Ovary (tissue), 7 donors: ENCODE measurements at regions not wholly inside any gene's neighbourhood (a gene's known extent, or its start where the extent isn't known, plus 50 kb on each side); places are given as distances from the start of the nearest gene placed in this dataset.

Experiments
- DNase-seq, 5 donors: peaks; one replicate each; pipeline ENCODE4 v3.0.0-alpha.2; 2019 to 2020
- H3K27ac ChIP-seq, 2 donors: fragments of 200-600 bp; one replicate each; pipeline versions ENCODE4 v1.5.1 to v1.8.0; 2019 to 2022
- H3K27me3 ChIP-seq: fragments of 200-600 bp; one replicate; pipeline ENCODE4 v1.8.0; 2022
- H3K36me3 ChIP-seq: fragments of 200-600 bp; sonication (generic); one replicate; pipeline ENCODE4 v1.5.1; 2019
- H3K4me1 ChIP-seq: one replicate; pipeline ENCODE4 v1.8.1; 2013; ENCODE audit warnings: mild to moderate bottlenecking, moderate library complexity; ENCODE audit not compliant: insufficient read depth
- H3K4me3 ChIP-seq: fragments of 200-600 bp; sonication (generic); one replicate; pipeline ENCODE4 v1.5.1; 2017
- H3K9me3 ChIP-seq, 2 donors: fragments of 200-600 bp in 1 of 2; sonication (generic) in 1 of 2; one replicate each; pipeline versions ENCODE4 v1.5.1 to v1.8.1; 2013 to 2019; ENCODE audit warnings: mild to moderate bottlenecking in 1 of 2, moderate library complexity in 1 of 2
- EP300 ChIP-seq: sonication (generic); formaldehyde crosslinking; IDR thresholded peaks from one replicate; pipeline ENCODE4 v1.6.1; 2017; ENCODE audit warnings: antibody characterized with exemption
- POLR2A ChIP-seq: fragments of 450-650 bp; IDR thresholded peaks from one replicate; pipeline ENCODE4 v1.6.1; 2017; ENCODE audit warnings: antibody characterized with exemption, mild to moderate bottlenecking, moderate library complexity
- WGBS, 3 donors: extraction: QIAGEN DNeasy Blood & Tissue Kit in 1 of 3; methylation state at CpG; one replicate each; pipeline versions ENCODE4 v1.1.5 to v1.1.7; 2013 to 2017; 5-methylcytosine and 5-hydroxymethylcytosine counted together
- intact Hi-C, 4 donors: fragments of 100-400 bp; cut with DNase I; formaldehyde crosslinking; loops; one replicate each; pipeline versions ENCODE4 v1.11.0 to v1.15.1; 2022 to 2023
- TF ChIP-seq, protein P1 (sequence below), 3 donors: fragments of 450-650 bp in 2 of 3; fragments of 200-600 bp in 1 of 3; IDR thresholded peaks; one replicate each; pipeline versions ENCODE4 v1.5.1 to v1.8.0; 2016 to 2022; ENCODE audit warnings: antibody characterized with exemption in 3 of 3, mild to moderate bottlenecking in 1 of 3
- donor health status: DM: no; HTN: no; CAD: no; lungs with moderate emphysema.
- donor health status: DM: no; HTN: no; CAD: no.
- donor health status: Bipolar disorder and iron deficiency.
- donor health status: DM: no; HTN: no; CAD: no.
- donor health status: DM: yes; HTN: yes; CAD: no.

DNA sequence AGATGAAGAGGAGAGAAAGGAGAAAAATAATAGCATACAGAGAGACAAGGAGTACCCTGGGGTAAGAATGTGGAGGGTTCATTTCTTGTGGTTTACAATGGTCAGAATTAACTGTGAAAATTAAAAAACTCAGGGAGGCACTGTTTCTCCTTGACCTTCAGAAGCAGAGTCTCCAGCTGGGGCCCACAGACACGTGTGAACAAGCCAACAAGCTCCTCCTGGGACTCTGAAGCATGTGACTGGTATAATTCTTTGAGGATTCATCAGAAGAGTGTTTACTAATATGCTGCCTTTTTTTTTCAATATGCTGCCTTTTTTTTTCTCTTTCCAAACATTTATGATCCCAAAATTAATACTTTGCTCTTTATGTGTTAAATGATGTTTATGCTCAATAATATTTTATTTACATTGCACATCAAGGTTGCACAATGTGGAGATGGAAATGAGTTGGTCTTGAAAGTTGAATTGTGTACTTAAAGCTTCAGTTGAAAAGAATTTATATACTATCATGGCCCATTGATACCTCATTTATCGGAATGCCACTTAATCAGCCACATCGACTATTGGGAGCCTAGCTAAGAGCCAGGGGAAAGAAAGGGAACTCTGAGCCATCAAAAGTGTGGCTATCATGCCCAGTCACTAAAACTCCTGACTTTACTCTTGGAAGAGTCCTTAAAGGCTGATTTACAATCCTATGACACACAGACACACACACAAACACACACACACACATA lies 134.7 kb upstream of the RHOBTB1 start:
- no peaks in the 10 kb centered on the region for H3K9me3 ChIP-seq
- no peaks in the 10 kb centered on the region for H3K27me3 ChIP-seq
- peaks cover 5% of the 10 kb centered on the region for H3K4me1 ChIP-seq
- H3K27ac ChIP-seq = no peak overlapping the region
- H3K36me3 ChIP-seq = no peaks in the 10 kb centered on the region
- peak in 4 of 5 donors; percentile 18 to 60 (median 32) for DNase-seq
- TF ChIP-seq, protein P1, sequence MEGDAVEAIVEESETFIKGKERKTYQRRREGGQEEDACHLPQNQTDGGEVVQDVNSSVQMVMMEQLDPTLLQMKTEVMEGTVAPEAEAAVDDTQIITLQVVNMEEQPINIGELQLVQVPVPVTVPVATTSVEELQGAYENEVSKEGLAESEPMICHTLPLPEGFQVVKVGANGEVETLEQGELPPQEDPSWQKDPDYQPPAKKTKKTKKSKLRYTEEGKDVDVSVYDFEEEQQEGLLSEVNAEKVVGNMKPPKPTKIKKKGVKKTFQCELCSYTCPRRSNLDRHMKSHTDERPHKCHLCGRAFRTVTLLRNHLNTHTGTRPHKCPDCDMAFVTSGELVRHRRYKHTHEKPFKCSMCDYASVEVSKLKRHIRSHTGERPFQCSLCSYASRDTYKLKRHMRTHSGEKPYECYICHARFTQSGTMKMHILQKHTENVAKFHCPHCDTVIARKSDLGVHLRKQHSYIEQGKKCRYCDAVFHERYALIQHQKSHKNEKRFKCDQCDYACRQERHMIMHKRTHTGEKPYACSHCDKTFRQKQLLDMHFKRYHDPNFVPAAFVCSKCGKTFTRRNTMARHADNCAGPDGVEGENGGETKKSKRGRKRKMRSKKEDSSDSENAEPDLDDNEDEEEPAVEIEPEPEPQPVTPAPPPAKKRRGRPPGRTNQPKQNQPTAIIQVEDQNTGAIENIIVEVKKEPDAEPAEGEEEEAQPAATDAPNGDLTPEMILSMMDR (IDR thresholded peaks at IDR 0.05) = no peak
- H3K4me3 ChIP-seq = no peak overlapping the region
- intact Hi-C loops = no loop called here
- 60 to 67% (median 65%) methylated on average over 3 of the region's 3 CpGs for WGBS, 3 donors

DNA sequence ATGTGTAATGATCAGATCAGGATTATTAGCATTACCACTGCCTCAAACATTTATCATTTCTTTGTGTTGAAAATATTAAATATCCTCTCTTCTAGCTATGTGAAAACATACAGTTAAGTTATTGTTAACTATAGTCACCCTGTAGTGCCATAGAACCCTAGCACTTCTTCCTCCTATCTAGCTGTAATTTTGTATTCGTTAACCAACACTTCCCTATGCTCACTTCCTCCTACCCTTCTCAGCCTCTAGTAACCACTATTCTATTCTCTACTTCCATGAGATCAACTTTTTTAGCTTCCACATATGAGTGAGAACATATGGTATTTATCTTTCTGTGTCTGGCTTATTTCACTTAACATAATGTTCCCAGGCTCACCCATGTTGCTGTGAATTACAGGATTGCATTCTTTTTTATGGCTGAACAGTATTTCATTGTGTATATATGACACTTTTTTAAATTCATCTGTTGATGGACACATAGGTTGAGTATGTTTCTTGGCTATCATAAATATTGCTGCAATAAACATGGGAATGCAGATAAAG lies 132.7 kb upstream of the RHOBTB1 start:
- intact Hi-C loops = no loop called here
- DNase-seq = no peak
- H3K27me3 ChIP-seq = no peaks in the 10 kb centered on the region
- H3K4me1 ChIP-seq = peaks cover 2% of the 10 kb centered on the region
- no peaks in the 10 kb centered on the region for H3K36me3 ChIP-seq
- no peak overlapping the region for H3K4me3 ChIP-seq
- no peak for TF ChIP-seq POLR2A
- TF ChIP-seq, protein P1 (IDR thresholded peaks at IDR 0.05) = no peak
- no peak for TF ChIP-seq EP300
- H3K27ac ChIP-seq = no peak overlapping the region
- H3K9me3 ChIP-seq = no peaks in the 10 kb centered on the region
- 78 to 91% (median 78%) methylated on average over 1 of the region's 1 CpG for WGBS, 3 donors

DNA sequence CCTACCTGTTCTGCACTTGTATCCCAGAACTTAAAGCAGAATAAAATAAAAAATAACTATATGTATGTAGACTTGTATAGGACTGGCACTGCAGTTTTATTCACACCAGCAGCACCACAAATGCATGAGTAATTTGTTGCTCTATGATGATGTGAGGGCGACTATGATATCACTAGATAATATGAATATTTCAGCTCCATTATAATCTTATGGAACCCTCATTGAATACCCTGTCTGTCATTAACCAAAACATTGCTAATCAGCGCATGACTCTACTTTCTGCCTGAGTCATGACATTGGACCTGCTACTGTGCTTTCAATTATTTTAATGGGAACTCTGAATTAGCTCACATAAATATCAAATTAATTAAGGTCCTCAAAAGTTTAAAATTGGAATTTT lies 129.4 kb upstream of the RHOBTB1 start:
- no peak for DNase-seq
- Histone ChIP-seq H3K27ac (no peak overlapping the region), H3K4me3 (no peak overlapping the region), H3K36me3 (no peaks in the 10 kb centered on the region), H3K27me3 (no peaks in the 10 kb centered on the region), H3K9me3 (no peaks in the 10 kb centered on the region), H3K4me1 (no peaks in the 10 kb centered on the region)
- intact Hi-C loops = no loop called here
- 92 to 98% (median 97%) methylated on average over 2 of the region's 2 CpGs for WGBS, 3 donors
- no peak for TF ChIP-seq EP300
- TF ChIP-seq, protein P1 (IDR thresholded peaks at IDR 0.05) = no peak

DNA sequence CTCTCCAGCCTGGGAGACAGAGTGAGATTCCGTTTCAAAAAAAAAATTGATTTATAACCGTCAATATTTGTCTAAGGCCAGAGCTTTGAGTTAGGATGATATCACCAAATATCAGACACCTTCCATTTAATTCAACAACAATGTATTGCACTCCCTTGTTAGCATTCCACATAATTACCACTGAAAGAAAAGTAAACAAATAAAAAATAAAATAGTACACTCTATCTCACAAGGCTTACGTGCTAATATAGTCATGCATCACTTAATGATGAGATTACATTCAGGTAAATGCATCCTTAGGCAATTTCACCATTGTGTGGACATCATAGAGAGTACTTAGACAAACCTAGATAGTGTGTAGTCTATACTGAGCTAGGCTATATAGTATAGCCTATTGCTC lies 127.6 kb upstream of the RHOBTB1 start:
- no peaks in the 10 kb centered on the region for H3K36me3 ChIP-seq
- no peak overlapping the region for H3K4me3 ChIP-seq
- H3K27me3 ChIP-seq = no peaks in the 10 kb centered on the region
- TF ChIP-seq EP300 = no peak
- no peak for TF ChIP-seq POLR2A
- TF ChIP-seq, protein P1 (IDR thresholded peaks at IDR 0.05) = no peak
- no peaks in the 10 kb centered on the region for H3K4me1 ChIP-seq
- WGBS, 3 donors = 88 to 96% (median 95%) methylated on average over 3 of the region's 3 CpGs
- intact Hi-C loops = no loop called here
- no peaks in the 10 kb centered on the region for H3K9me3 ChIP-seq
- no peak overlapping the region for H3K27ac ChIP-seq
- no peak for DNase-seq
